ENCODE measurements at regions not wholly inside any gene's neighbourhood (a gene's known extent, or its start where the extent isn't known, plus 50 kb on each side); places are given as distances from the start of the nearest gene placed in this dataset.
"Not testable (repeated sequence)": the region's sequence is repeated elsewhere in the genome, so short reads cannot be mapped to it uniquely, and the experiment has no call there.

DNA sequence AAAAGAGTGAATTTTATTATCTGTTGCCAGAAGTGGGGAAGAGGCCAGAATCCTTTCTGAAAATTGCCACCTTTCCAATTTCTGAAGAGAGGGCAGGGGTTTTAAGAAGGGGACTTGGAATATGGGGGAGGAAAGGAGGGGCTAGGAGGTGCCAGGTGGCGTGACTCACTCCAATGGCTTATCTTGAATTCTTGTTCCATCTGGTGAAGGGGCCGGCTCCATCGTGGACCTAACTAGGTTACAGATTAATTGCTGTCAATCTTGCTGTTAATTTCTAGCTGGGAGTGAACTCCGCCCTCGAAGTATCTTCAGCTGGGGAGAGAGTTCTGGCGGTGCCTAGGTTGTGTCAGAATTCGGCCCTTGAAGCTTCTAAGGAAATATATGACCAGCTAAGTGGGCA is 138.7 kb downstream of the YTHDC2 start:
- no peak for DNase-seq

DNA sequence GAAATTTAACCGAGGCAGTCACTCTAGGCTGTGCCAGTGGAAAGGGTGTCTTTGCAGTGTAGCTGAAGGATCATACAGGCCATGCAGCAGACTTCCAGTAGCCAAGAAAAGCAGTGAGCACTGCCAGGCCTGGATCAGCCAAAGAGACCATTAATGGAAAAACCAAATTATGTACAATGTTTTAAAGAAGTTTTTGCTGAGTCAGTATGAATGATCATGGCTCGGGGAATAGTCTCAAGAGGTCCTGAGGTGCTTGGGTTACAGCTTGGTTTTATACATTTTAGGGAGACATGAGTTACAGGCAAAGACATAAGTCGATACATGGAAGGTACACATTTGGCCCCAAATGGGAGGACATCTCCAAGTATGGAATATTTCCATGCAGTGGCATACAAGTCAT is 141.3 kb downstream of the YTHDC2 start:
- no peak for DNase-seq

DNA sequence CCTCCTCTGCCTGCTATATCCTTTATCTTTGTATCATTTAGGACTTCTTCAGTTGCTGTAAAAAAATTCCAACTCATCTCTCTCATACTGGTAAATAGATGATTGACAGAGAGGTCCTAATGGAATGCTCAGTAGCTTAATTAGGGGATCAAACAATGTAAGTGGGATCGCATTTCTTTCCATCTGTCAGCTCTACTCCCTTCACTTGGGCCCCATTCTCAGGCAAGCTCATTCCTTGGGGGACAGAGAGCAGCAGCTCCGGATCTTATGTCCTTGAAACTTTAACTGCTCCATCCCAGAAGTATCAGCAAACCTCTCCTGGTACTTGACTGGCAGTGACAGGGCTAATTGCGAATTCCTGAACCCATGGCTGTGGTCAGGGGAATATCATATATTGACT is 146.7 kb downstream of the YTHDC2 start:
- DNase-seq: no peak

DNA sequence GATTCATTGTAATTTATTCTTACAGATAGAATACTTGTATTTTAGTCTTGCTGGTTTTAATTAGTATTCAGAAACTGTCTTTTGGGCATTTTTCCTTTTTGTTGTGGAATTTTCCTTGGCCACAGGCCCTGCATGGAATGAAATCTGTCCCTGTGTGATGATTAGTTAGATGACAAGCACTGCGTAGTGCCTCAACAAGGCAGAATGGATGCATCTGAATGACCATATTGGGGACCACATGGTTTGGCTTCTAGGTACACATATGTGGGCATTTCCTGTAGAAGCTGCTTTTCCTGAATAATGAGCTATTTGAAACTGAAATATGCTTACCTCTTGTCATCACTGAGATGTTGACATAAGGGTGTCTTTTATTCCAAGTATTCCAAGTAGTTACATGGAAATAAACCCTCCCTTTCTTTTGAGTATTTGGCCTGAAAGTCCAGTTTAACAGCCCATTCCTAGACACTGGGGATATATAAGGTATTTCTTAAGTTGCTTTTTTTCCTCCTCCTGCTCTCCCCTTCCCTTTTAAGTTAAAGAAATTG is 147.3 kb downstream of the YTHDC2 start:
- no peak for DNase-seq

DNA sequence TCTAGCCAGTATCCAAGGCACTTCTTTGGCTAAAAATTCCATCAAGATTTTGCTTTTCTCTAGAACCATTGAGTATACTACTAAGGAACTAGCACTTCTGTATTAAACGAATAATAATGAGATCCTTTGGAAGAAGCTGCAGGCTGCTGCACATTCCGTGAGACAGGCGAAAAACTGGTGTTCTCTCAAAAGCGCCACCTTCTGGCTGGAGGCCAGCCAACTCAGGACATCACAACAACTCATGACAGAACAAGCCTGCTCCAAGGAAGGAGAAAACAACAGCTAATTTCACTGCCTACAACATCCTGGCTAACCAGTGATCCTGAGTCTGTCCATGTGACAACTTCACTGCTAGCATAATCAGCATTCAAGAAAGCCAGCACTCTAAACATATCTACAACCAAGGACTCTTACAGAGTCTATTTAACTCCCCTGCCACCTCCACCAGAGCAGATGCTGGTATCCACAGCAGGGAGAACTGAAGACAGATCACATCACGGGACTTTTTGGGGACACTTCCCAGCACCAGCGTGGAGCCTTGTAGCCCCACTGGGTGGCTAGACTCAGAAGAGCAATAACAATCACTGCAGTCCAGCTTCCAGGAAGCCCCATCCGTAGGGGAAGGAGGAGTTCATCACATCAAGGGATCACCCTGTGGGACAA is 150.5 kb downstream of the YTHDC2 start:
- DNase-seq: no peak

DNA sequence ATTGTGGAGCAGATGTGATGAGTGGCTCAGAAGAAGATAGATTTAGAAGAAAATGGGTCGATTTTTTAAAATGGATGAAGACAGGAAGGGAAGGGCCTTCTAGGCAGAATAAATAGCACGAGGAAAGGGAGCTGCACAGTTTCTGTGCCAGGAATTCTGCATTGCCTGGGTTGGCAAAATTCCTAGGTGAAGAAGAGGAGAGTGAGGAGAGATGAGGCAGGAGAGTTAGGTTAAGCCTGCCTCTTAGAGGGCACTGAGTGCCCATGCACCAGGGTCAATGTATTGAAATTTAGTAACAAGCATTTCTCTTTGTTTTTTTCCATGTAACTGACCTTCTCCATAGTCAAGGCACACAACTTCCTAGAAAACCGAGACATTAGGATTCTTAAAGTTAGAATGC is 159.5 kb downstream of the YTHDC2 start:
- DNase-seq: no peak

DNA sequence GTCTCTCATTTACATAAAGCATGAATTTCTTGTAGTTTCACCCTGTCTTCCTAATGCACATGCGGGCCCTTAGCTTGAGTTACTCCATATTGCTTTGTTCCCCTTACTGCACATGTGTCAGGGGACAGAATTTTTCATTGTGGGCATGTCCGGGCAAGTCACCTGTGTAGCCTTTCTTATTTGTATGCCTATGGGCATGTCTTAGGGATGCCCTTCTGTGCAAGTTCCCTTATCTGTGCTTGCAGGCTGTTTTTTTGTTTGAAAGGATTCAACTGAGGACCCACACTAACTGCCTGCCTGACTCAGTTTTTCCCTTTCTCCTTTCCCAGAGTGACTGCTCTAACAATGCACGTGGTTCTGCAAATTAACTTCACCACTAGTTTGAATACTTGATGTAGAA is 161.7 kb downstream of the YTHDC2 start:
- DNase-seq: no peak

DNA sequence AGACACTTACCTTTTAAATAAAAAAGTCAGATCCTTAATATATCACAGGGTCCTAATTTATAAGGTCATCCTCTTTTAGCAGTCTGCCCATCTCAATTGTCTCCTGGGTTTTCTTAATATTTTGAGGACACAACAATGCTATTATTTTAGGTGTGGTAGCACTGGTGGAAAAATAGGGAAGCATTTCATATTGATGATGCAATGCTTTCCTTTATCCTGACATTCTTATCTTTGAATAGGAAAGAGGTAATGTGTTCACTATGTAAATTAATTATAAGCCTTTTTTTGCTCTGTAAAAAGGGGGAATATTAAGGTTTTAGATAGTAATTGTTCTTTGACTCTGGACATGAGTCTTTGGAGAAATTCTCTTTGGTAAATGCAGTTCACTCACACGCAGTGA is 164.7 kb downstream of the YTHDC2 start:
- no peak for DNase-seq

DNA sequence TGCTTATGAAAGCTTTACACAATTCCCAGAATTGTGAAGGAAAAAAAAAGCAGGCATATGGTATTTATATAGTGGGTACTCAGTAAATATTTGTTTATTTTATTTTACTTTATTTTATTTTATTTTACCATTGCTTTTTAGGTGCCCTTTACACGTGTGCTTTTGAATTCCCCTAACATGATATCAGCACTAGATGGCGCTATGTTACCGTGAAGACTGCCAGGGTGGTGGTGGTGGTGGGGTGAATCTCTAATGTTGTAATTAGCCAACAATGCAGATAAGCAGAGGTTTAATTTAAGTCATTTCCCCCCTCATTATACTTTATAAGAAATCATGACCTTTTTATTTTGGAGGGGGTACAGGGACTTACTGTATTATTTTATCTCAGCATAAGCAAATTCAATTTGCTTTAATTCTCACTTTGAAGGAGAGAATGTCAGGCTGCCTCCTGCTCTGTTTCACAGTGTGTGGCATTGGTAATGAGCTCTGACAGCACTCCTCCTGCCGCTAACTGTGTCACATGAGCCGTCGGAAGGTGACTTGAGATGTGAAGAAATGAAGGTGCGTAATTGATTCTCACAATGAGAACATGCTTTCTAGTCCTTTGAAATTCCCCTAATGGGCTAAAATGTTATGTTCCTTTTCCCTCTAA is 165.6 kb downstream of the YTHDC2 start:
- DNase-seq: no peak

DNA sequence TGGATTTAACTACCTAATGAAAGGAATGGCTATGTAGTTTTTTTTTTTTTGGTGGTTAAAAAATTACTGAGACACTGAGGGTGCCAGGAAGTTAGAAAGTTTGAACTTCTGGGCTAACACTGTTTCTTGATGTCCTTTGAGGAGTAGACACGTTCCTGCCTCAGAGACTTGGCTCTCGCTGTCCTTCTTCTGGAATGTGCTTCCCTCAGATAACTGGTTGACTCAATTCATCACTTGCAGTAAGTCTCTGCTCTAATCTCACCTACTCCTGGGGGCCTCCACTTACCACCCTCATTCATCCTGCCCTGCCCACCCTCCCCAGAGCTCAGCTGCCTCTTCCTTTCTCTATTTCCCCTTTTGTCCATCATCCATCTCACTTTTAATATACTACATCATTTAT is 167.0 kb downstream of the YTHDC2 start:
- no peak for DNase-seq

DNA sequence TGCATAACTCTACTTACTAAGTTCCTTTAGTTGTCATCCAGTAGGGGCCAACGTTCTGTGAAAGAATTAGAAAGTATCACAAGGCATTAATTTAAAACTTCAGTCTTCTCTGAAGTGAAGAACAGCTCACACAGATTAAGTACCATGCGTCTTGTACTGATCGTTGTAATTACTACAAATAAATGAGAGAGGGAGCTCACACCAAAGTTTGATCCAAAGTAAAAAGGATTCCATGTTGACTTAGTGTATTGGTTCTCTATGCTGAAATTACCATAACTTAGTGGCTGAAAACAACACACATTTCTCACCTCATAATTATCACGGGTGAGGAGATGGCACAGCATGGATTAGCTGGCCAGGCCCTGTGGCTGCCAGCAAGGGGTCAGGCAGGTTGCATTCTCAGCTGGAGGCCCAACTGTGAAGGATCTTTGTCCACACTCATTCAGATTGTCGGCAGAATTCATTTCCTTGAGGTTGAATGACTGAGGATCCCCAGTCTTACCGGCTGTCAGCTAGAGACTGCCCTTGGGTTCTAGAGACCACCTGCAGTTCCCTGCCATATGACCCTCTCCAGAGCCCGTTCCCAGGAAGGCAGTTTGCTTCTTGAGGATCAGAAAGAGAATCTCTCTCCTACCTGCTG is 169.1 kb downstream of the YTHDC2 start:
- no peak for DNase-seq

DNA sequence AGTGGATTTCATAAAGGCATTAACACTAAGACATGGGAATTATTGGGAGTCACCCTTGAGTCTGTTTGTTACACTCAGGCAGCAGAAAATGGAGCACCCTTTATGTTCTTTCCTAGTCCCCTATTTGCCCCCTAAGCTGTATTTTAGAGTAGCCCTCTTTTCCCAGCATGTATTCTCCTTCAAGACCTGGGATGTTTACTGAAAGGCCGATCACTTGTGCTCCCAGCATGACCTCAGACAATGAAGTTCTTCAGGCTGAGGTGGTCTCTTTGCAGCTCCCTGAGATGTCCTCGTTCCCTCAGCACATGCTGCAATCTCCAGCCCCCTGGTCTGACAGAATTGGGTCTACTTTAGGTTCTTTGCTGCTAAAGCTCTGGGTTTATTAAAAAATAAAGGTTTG is 169.7 kb downstream of the YTHDC2 start:
- no peak for DNase-seq

DNA sequence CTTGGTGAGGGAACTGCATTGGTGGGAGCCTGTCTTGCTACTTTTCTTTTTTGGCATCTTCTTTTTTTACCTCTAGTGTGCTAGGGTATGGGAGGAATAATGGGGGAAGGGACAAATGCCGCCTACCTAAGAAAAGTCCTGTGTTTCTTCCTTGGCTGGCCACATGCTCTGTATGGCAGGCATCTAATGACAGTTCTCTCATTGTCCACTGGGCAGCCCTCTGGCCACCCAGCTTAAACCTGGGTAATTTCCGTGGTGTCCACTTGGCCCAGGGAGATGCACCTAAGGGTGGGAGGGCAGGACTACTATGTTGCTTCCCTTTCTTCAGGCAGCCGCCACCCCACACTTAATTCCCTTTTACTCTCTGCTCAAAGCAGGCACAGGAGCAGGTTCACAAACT is 173.1 kb downstream of the YTHDC2 start:
- no peak for DNase-seq

DNA sequence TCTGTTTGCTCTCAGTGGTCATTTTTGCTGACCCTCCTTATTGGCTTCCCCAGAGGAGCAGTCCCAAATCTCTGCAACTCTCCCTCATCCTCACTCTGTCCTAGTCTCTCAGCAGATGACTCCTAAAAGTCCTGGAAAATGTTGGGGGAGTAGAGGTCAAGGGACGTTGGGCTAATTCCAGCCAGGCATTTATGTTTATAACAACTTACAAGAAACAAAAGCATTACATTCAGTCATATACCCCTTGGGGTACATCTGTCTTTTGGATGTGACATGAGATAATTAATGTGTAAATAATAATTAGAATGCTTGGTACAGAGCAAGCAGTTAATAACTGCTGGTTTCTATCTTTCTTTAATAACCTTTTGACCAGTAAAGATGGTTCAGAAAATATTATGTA is 176.2 kb downstream of the YTHDC2 start:
- DNase-seq: no peak

DNA sequence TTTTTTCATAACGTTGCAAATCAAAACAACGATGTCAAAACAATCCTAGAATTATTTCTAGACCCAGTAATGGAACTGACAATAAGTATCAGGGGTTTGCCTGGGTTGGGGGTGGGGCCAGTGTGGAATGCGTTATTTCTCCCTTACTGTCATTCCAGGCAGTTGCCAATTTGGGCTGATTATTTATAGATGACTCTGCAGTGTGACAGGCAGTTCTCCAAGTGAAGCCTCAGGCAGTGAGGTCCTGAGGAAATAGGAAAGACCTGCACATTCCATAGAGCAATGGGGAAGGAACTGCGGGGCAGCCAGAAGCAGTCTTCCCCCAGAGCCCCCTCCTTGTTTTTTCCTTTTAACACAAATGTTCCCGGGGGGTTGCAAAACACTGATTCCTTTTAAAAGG is 179.0 kb downstream of the YTHDC2 start:
- no peak for DNase-seq

DNA sequence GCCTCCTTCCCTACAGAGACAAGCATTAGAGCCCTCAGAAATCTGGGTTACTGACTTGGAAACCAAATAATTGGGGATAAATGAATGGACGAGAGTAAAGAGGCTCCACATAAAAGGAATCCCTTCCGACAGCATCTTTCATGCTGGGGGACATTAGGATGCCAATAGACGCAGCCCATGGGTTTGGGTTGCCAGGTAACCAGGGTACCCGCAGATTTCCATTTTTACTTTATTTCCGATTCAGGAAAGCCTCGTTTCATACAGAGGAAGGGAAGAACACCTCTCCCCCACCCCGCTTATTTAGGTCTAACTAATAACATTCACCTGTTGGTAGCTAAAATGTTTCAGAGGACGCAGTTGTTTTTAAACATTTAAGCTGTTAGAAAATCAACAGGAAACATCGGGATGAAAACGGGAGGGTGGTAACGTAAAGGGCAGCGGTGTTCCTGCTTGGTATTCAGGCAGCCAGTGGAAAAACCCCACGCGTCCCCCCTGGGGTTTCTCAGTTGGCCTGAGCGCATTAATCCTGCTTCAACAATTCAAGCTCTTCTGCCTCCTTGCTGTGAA is 179.5 kb downstream of the YTHDC2 start:
- no peak for DNase-seq

DNA sequence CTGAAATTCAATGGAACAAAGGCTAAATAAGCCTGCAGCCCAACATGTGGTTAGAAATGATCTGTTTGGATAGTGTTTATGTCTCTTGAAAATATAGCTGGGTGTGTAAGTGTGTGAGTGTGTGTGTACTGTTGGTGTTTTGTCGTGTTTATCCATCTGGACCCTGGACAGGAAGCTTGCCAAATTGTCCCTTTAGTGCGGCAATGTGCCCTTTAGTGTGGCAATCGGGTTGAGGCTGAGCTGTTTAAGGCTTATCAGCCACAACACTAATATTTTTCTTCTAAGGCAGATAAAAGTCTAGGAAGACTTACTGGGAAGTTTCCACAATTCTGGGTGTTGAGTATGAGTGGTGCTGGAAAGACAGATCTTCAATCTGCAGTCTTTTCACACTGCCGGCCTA is 180.2 kb downstream of the YTHDC2 start:
- no peak for DNase-seq

DNA sequence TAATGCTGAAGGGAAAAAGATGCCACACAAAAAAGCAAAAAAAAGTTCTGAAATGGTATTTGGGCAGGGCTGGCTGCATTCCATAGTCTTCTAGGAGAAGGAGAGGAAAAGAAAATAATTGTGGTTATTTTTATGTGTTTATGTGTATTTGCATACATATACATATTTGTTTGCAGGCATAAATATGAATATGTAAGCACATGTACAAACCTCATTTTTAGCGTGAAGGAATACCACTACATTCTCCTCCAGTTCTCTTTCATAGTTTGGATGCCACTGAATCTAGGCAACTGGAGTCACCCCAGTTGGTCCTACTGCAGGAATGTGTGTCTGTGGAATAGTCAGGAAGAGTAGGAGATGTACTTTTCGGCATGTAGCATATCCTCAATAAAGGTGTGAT is 181.1 kb downstream of the YTHDC2 start:
- DNase-seq: no peak

DNA sequence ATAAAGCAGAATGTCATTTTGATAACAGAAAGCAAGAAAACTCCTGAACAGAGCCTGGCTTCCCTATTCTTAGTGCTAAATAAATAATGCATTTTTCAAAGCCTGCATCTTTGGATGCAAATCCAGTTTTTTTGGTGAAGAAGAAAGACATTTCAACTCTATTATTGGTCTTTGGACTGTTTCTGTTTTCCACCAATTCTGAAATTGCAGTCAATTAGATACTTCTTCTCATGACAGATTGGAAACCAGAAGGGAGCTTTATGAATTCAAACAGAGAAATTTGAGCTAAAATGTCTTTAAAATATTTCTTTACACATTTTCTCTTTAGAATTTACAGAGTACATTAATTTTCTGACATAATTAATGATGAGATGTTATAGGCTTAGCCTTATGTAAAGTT is 189.8 kb downstream of the YTHDC2 start:
- DNase-seq: no peak

DNA sequence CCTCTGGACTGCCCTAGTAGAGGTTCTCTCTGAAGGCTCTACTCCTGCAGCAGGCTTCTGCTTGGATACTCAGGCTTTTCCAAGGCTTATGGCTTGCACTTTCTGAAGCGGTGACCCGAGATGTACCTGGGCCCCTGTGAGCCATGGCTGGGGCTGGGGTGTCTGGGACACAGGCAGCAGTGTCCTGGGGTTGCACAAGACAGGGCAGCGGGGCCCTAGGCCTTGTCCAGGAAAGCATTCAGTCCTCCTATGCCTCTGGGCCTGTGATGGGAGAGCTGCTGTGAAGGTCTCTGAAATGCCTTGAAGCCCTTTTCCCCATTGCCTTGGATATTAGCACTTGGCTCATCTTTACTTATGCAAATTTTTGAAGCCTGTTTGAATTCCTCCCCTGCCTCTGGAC is 192.2 kb downstream of the YTHDC2 start:
- no peak for DNase-seq

DNA sequence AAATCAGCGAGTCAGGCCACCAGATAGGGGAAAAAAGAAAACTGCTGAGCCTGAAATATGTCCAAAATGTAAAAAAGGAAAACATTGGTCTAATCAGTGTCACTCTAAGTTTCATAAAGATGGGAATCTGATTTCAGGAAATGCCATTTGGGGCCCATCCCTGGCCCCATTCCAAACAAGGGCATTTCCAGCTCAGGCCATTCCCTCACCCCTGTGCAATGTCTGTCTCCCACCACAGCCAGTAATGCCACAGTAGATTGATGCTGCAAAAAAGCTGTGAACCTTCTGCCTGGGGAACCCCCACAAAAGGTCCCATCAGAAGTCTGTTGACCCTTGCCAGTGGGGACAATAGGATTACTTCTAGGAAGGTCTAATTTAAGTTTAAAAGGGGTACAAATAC is 199.6 kb downstream of the YTHDC2 start:
- no peak for DNase-seq

DNA sequence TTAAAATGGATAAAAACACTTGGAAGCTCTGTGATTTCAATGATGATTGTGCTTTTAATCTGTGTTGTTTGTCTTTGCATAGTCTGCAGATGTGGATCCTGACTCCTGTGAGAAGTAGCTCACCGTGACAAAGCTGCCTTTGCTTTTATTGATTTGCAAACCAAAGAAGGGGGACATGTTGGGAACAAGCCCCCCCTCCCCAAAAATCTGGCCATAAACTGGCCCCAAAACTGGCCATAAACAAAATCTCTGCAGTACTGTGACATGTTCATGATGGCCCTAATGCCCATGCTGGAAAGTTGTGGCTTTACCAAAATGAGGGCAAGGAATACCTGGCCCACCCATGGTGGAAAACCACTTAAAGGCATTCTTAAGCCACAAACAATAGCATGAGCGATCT is 202.4 kb downstream of the YTHDC2 start:
- DNase-seq: not testable (repeated sequence)

DNA sequence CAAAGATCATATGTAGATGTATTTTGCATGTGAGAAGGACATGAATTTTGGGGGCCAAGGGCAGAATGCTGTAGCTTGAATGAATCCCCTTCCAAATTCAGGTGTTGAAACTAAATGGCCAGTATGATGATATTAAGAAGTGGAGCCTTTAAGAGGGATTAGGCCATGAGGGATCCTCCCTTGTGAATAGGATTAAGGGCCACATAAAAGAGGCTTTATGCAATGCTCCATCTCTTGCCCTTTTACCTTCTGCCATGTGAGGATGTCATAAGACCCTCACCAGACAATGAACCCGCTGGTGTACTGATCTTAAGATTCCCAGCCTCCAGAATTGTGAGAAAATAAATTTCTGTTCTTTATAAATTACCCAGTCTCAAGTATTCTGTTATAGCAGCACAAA is 206.1 kb downstream of the YTHDC2 start:
- no peak for DNase-seq

DNA sequence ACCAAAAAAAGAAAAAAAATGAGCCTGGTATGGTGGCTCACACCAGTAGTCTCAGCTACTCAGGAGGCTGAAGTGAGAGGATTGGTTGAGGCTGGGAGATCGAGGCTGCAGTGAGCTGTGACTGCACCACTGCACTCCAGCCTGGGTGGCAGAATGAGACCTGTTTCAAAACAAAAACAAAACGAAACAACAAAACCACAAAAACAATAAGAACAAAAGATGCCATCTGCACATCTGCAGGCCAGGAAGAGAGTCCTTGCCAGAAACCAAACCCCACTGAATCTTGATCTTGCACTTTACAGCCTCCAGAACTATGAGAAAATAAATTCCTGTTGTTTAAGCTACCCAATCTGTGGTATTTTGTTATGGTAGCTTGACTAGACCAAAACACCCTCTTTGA is 207.7 kb downstream of the YTHDC2 start:
- DNase-seq: no peak

Data from NCI-H2107 (cell line).